HAP-1 (cell line): ENCODE measurements at regions not wholly inside any gene's neighbourhood (a gene's known extent, or its start where the extent isn't known, plus 50 kb on each side); places are given as distances from the start of the nearest gene placed in this dataset.

Experiments used
- DNase-seq, 2 experiments: peaks; one replicate each; pipeline ENCODE4 v3.0.0-alpha.2; 2016 to 2020; ENCODE audit warnings: low spot score in 2 of 2
- H3K27me3 ChIP-seq: fragments of 250-450 bp; sonication (Bioruptor Pico); 2 replicates; pipeline ENCODE4 v1.5.1; 2020; ENCODE audit warnings: low read depth, mild to moderate bottlenecking, moderate library complexity
- H3K36me3 ChIP-seq: fragments of 250-450 bp; sonication (Bioruptor Pico); replicated peaks from 2 replicates; pipeline ENCODE4 v1.5.1; 2020; ENCODE audit warnings: mild to moderate bottlenecking
- H3K4me1 ChIP-seq: fragments of 250-450 bp; sonication (Bioruptor Pico); 2 replicates; pipeline ENCODE4 v1.5.1; 2020; ENCODE audit warnings: mild to moderate bottlenecking
- H3K4me3 ChIP-seq: fragments of 250-450 bp; sonication (Bioruptor Pico); 2 replicates; pipeline ENCODE4 v1.5.1; 2020; ENCODE audit warnings: mild to moderate bottlenecking, moderate library complexity
- H3K9me3 ChIP-seq: fragments of 250-450 bp; sonication (Bioruptor Pico); 2 replicates; pipeline ENCODE4 v1.5.1; 2020; ENCODE audit warnings: mild to moderate bottlenecking, moderate library complexity
- in situ Hi-C: fragments of 300-500 bp; cut with MboI; formaldehyde crosslinking; loops from 3 replicates; pipeline ENCODE4 v1.14.3; 2020; ENCODE audit warnings: low sequenced_read_pairs, inconsistent platforms, mixed read lengths

GRCh38 chr4:1538941-1539772 lies 132.9 kb upstream of the NKX1-1 start:
- Histone ChIP-seq H3K4me1 (no peaks in the 10 kb centered on the region), H3K36me3 (no peaks in the 10 kb centered on the region), H3K9me3 (no peaks in the 10 kb centered on the region), H3K27me3 (no peaks in the 10 kb centered on the region), H3K4me3 (no peak overlapping the region)
- in situ Hi-C loops, result no loop called here
- DNase-seq, result no peak

DNA sequence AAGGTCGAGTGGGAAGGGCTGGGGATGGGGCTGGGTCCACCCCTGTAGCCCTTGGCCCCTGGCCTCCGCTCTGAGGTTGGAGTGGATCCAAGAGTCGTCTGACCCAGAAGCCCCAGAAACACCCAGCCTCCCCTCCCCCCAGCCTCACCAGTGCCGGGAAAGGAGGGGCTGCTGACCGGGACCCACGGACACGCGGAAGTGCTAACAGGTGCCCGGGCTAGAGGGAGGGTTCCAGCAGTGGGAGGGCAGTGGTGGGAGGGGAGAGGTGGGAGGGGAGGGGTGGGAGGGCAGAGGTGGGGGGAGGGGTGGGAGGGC lies 131.8 kb upstream of the NKX1-1 start:
- H3K27me3 ChIP-seq, result peaks cover 5% of the 10 kb centered on the region; the same call in 1 of the 2 replicates
- no peaks in the 10 kb centered on the region for H3K9me3 ChIP-seq
- DNase-seq, result no peak
- no peak overlapping the region for H3K4me3 ChIP-seq
- no peaks in the 10 kb centered on the region for H3K36me3 ChIP-seq
- in situ Hi-C loops, result no loop called here
- H3K4me1 ChIP-seq, result no peaks in the 10 kb centered on the region

GRCh38 chr4:1537410-1538095 lies 131.3 kb upstream of the NKX1-1 start:
- Histone ChIP-seq H3K27me3 (peaks cover 5% of the 10 kb centered on the region; the same call in 1 of the 2 replicates), H3K4me3 (no peak overlapping the region), H3K36me3 (no peaks in the 10 kb centered on the region), H3K9me3 (no peaks in the 10 kb centered on the region), H3K4me1 (no peaks in the 10 kb centered on the region)
- DNase-seq, result no peak
- in situ Hi-C loops, result no loop called here

- in situ Hi-C loops, result no loop called here
- no peak for DNase-seq
- H3K9me3 ChIP-seq, result no peaks in the 10 kb centered on the region
- H3K36me3 ChIP-seq, result no peaks in the 10 kb centered on the region
- no peak overlapping the region for H3K4me3 ChIP-seq
- H3K27me3 ChIP-seq, result peaks cover 5% of the 10 kb centered on the region; the same call in 1 of the 2 replicates
- H3K4me1 ChIP-seq, result no peaks in the 10 kb centered on the region
Observed at GRCh38 chr4:1536579-1537409, 130.6 kb upstream of the NKX1-1 start.

GRCh38 chr4:1535926-1536578 lies 129.8 kb upstream of the NKX1-1 start:
- Histone ChIP-seq H3K4me3 (no peak overlapping the region), H3K27me3 (peaks cover 8% of the 10 kb centered on the region; the same call in 1 of the 2 replicates), H3K36me3 (no peaks in the 10 kb centered on the region), H3K9me3 (no peaks in the 10 kb centered on the region), H3K4me1 (no peaks in the 10 kb centered on the region)
- in situ Hi-C loops, result no loop called here
- no peak for DNase-seq

DNA sequence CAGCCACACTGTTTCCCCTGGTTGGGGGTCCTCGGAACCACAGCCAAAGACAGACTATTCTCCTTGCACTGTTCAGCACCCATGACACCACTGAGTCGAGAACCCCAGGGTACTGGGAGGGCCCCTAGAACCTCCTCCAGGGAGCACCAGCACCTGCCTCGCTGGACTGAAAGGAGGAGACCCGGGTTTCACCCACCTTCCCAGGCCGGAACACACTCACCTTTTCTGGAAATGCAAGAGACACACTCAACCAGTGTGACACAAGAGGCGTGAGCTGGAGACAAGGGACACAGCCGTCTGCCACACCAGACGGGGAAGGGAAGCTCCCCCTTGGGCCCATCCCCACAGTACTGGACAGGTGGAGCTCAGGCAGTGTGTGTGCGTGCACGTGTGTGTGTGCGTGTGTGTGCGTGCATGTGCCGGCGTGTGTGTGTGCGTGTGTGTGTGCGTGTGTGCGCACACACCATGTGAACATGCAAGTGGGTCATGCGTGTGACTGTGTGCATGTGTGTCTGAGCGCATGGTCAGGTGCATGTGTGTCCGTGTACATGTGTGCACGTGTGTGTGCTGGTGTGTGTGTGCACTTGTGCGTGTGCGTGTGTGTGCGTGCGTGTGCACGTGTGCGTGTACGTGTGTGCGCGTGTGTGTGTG lies 128.8 kb upstream of the NKX1-1 start:
- Histone ChIP-seq H3K4me3 (no peak overlapping the region), H3K4me1 (no peaks in the 10 kb centered on the region), H3K9me3 (no peaks in the 10 kb centered on the region), H3K27me3 (peaks cover 8% of the 10 kb centered on the region; the same call in 1 of the 2 replicates), H3K36me3 (no peaks in the 10 kb centered on the region)
- in situ Hi-C loops, result no loop called here
- no peak for DNase-seq

- in situ Hi-C loops, result no loop called here
- Histone ChIP-seq H3K4me1 (no peaks in the 10 kb centered on the region), H3K27me3 (peaks cover 10% of the 10 kb centered on the region; the same call in 1 of the 2 replicates), H3K36me3 (no peaks in the 10 kb centered on the region), H3K9me3 (no peaks in the 10 kb centered on the region), H3K4me3 (no peak overlapping the region)
- DNase-seq, result no peak
Observed at GRCh38 chr4:1534095-1534872, 128.0 kb upstream of the NKX1-1 start.

DNA sequence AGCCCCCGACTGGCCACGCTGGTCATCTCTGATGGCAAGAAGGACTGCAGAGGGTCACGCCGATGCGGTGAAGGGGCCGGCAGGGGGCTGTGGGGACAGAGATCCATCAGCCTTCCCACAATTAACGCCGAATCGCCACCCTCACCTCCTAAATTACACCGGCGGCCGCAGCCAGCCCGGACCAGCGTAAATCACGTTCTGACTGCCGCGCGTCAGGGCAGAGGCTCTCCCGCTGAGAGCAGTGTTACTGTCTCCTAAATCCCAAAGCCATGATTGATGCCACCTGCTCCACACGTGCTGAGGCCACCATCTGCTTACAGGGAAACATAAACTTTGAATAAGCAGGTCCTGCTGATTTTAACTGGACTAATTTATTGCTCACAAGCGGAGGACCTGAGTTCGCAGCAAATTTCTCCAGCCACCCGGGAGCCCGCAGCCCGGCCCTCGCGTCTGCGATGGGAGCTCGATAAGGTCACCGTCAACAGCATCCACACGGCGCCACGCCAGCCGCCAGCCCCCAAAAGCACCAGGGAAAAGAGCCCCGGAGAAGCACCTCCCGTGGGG lies 127.3 kb upstream of the NKX1-1 start:
- no peak overlapping the region for H3K4me3 ChIP-seq
- in situ Hi-C loops, result no loop called here
- no peaks in the 10 kb centered on the region for H3K36me3 ChIP-seq
- no peak for DNase-seq
- peaks cover 17% of the 10 kb centered on the region; the same call in 1 of the 2 replicates for H3K27me3 ChIP-seq
- H3K4me1 ChIP-seq, result no peaks in the 10 kb centered on the region
- H3K9me3 ChIP-seq, result no peaks in the 10 kb centered on the region

GRCh38 chr4:1532549-1533395 lies 126.5 kb upstream of the NKX1-1 start:
- Histone ChIP-seq H3K4me3 (no peak overlapping the region), H3K9me3 (no peaks in the 10 kb centered on the region), H3K36me3 (no peaks in the 10 kb centered on the region), H3K27me3 (peaks cover 25% of the 10 kb centered on the region; the same call in 1 of the 2 replicates), H3K4me1 (no peaks in the 10 kb centered on the region)
- DNase-seq, result no peak
- in situ Hi-C loops, result no loop called here

GRCh38 chr4:1531683-1532548 lies 125.7 kb upstream of the NKX1-1 start:
- Histone ChIP-seq H3K4me3 (no peak overlapping the region), H3K27me3 (peaks cover 31% of the 10 kb centered on the region; the same call in 1 of the 2 replicates), H3K4me1 (no peaks in the 10 kb centered on the region), H3K36me3 (no peaks in the 10 kb centered on the region), H3K9me3 (no peaks in the 10 kb centered on the region)
- DNase-seq, result no peak
- in situ Hi-C loops, result no loop called here

- no peaks in the 10 kb centered on the region for H3K36me3 ChIP-seq
Observed at GRCh38 chr4:1530356-1530755, 124.1 kb upstream of the NKX1-1 start.

More at GRCh38 chr4:1530356-1530755, 124.1 kb upstream of the NKX1-1 start:
- in situ Hi-C loops, result no loop called here
- no peak for DNase-seq
- Histone ChIP-seq H3K4me1 (no peaks in the 10 kb centered on the region), H3K9me3 (no peaks in the 10 kb centered on the region), H3K4me3 (no peak overlapping the region), H3K27me3 (peaks cover 31% of the 10 kb centered on the region; the same call in 1 of the 2 replicates)
